CD14-positive monocyte (primary cell): ENCODE measurements at regions not wholly inside any gene's neighbourhood (a gene's known extent, or its start where the extent isn't known, plus 50 kb on each side); places are given as distances from the start of the nearest gene placed in this dataset.

Source experiments
- DNase-seq, 3 donors: peaks; one replicate each; pipeline ENCODE4 v3.0.0-alpha.2; 2011 to 2022
- H2AFZ ChIP-seq: 2 replicates; pipeline ENCODE4 v1.6.0; 2012; ENCODE audit warnings: mild to moderate bottlenecking, low read depth, low read length, inconsistent platforms; ENCODE audit not compliant: insufficient read depth, poor library complexity, severe bottlenecking
- H3K27ac ChIP-seq, 2 donors: 1 replicate in 1 of 2; 2 replicates in 1 of 2; pipeline ENCODE4 v1.5.1; 2012 to 2013; ENCODE audit warnings: low read length in 2 of 2, control low read depth in 1 of 2, inconsistent platforms in 1 of 2, low read depth in 1 of 2, mild to moderate bottlenecking in 1 of 2
- H3K27me3 ChIP-seq, 2 donors: one replicate each; pipeline versions ENCODE4 v1.6.0 to v1.6.1; 2011 to 2013; ENCODE audit warnings: low read length in 2 of 2; ENCODE audit not compliant: control insufficient read depth in 2 of 2, insufficient read depth in 2 of 2
- H3K36me3 ChIP-seq, 2 donors: replicated peaks in 1 of 2; 1 replicate in 1 of 2; 2 replicates in 1 of 2; pipeline versions ENCODE4 v1.5.1 to v1.6.1; 2012 to 2013; ENCODE audit warnings: low read length in 2 of 2, control low read depth in 1 of 2, inconsistent platforms in 1 of 2, mild to moderate bottlenecking in 1 of 2; ENCODE audit not compliant: insufficient read depth in 2 of 2, control insufficient read depth in 1 of 2
- H3K4me1 ChIP-seq, 2 donors: 1 replicate in 1 of 2; 2 replicates in 1 of 2; pipeline versions ENCODE4 v1.5.1 to v1.6.1; 2012 to 2013; ENCODE audit warnings: low read length in 2 of 2, control low read depth in 1 of 2, inconsistent platforms in 1 of 2, mild to moderate bottlenecking in 1 of 2, moderate library complexity in 1 of 2; ENCODE audit not compliant: insufficient read depth in 2 of 2, control insufficient read depth in 1 of 2
- H3K4me2 ChIP-seq: replicated peaks from 2 replicates; pipeline ENCODE3; 2012; ENCODE audit warnings: low read length, moderate library complexity, mild to moderate bottlenecking; ENCODE audit not compliant: poor library complexity, severe bottlenecking; ENCODE audit errors: extremely low read depth
- H3K4me3 ChIP-seq, 3 experiments: fragments of 200-600 bp in 1 of 3; sonication (generic) in 1 of 3; replicated peaks in 1 of 3; 1 replicate in 2 of 3; 2 replicates in 1 of 3; pipeline ENCODE4 v1.5.1; 2011 to 2013; ENCODE audit warnings: low read length in 3 of 3, mild to moderate bottlenecking in 3 of 3, control low read depth in 2 of 3, low read depth in 2 of 3, inconsistent platforms in 1 of 3, moderate library complexity in 1 of 3
- H3K79me2 ChIP-seq: 2 replicates; pipeline ENCODE4 v1.6.0; 2012; ENCODE audit warnings: mild to moderate bottlenecking, control low read depth, inconsistent platforms, low read length, moderate library complexity; ENCODE audit not compliant: insufficient read depth
- H3K9ac ChIP-seq: 2 replicates; pipeline ENCODE4 v1.6.0; 2017; ENCODE audit warnings: low read length, mild to moderate bottlenecking; ENCODE audit not compliant: insufficient read depth, poor library complexity, severe bottlenecking
- H3K9me3 ChIP-seq, 2 donors: replicated peaks in 1 of 2; 1 replicate in 1 of 2; 2 replicates in 1 of 2; pipeline versions ENCODE4 v1.5.1 to v1.6.1; 2012 to 2013; ENCODE audit warnings: low read length in 2 of 2, control low read depth in 1 of 2; ENCODE audit not compliant: control insufficient read depth in 1 of 2, insufficient read depth in 1 of 2
- H4K20me1 ChIP-seq: 2 replicates; pipeline ENCODE4 v1.6.0; 2012; ENCODE audit warnings: mild to moderate bottlenecking, low read length, control low read depth, moderate library complexity; ENCODE audit not compliant: insufficient read depth
- H3K27ac Mint-ChIP-seq, 7 donors: one replicate each; pipeline ENCODE4 v1.8.0; 2020; ENCODE audit warnings: mild to moderate bottlenecking in 7 of 7, mixed read lengths in 7 of 7, moderate library complexity in 6 of 7, inconsistent platforms in 2 of 7
- H3K27me3 Mint-ChIP-seq, 3 donors: one replicate each; pipeline ENCODE4 v1.8.0; 2021 to 2022; ENCODE audit warnings: low read depth in 3 of 3, mild to moderate bottlenecking in 3 of 3, mixed read lengths in 3 of 3, moderate library complexity in 3 of 3, inconsistent platforms in 1 of 3
- H3K36me3 Mint-ChIP-seq, 2 donors: one replicate each; pipeline ENCODE4 v1.8.0; 2020; ENCODE audit warnings: mixed read lengths in 2 of 2, inconsistent platforms in 1 of 2, mild to moderate bottlenecking in 1 of 2
- H3K4me1 Mint-ChIP-seq: one replicate; pipeline ENCODE4 v1.8.0; 2020; ENCODE audit warnings: mild to moderate bottlenecking, mixed read lengths
- H3K4me3 Mint-ChIP-seq, 2 donors: one replicate each; pipeline ENCODE4 v1.8.0; 2020; ENCODE audit warnings: mild to moderate bottlenecking in 2 of 2, mixed read lengths in 2 of 2, moderate library complexity in 1 of 2
- H3K9me3 Mint-ChIP-seq, 7 donors: one replicate each; pipeline ENCODE4 v1.8.0; 2020 to 2022; ENCODE audit warnings: mixed read lengths in 7 of 7, mild to moderate bottlenecking in 6 of 7, moderate library complexity in 6 of 7, inconsistent platforms in 2 of 7
- CTCF ChIP-seq: fragments of 200-600 bp; IDR thresholded peaks from one replicate; pipeline ENCODE4 v1.8.0; 2022; ENCODE audit warnings: antibody characterized with exemption, mild to moderate bottlenecking
- whole genome bisulfite sequencing: methylation state at CpG from one replicate; pipeline ENCODE4 v1.1.5; 2013; ENCODE audit warnings: missing lambda C conversion rate; ENCODE audit not compliant: insufficient coverage; 5-methylcytosine and 5-hydroxymethylcytosine counted together
- intact Hi-C, 2 donors: fragments of 100-400 bp; cut with micrococcal nuclease; formaldehyde crosslinking; loops; one replicate each; pipeline versions ENCODE4 v1.15.0 to v1.15.1; 2023

GRCh38 chr12:126905752-126906151, 1361.2 kb upstream of the TMEM132C start:
- no peak overlapping the region for H3K4me3 Mint-ChIP-seq
- H3K4me1 Mint-ChIP-seq, result no peaks in the 10 kb centered on the region
- intact Hi-C loops, result no loop called here
- H3K36me3 ChIP-seq, result no peaks in the 10 kb centered on the region
- H2AFZ ChIP-seq, result no peak overlapping the region
- no peaks in the 10 kb centered on the region for H3K4me1 ChIP-seq
- H3K27ac ChIP-seq, result no peak overlapping the region
- TF ChIP-seq CTCF, result no peak
- H3K27me3 ChIP-seq, result no peaks in the 10 kb centered on the region
- H3K9ac ChIP-seq, result no peak overlapping the region
- no peaks in the 10 kb centered on the region for H3K79me2 ChIP-seq
- H3K9me3 Mint-ChIP-seq, result peaks cover 0 to 7% (median 4%) of the 10 kb centered on the region in 7 donors
- H3K9me3 ChIP-seq, result no peaks in the 10 kb centered on the region
- no peaks in the 10 kb centered on the region for H4K20me1 ChIP-seq
- H3K36me3 Mint-ChIP-seq, result no peaks in the 10 kb centered on the region
- H3K27me3 Mint-ChIP-seq, result no peaks in the 10 kb centered on the region
- no peak overlapping the region for H3K4me2 ChIP-seq
- H3K27ac Mint-ChIP-seq, result no peak overlapping the region
- DNase-seq, result no peak
- 100% methylated on average over 2 of the region's 2 CpGs for WGBS
- H3K4me3 ChIP-seq, result no peak overlapping the region

- DNase-seq, result no peak
- Histone ChIP-seq H2AFZ (no peak overlapping the region), H3K27me3 (no peaks in the 10 kb centered on the region), H3K36me3 (no peaks in the 10 kb centered on the region), H3K79me2 (no peaks in the 10 kb centered on the region), H3K9ac (no peak overlapping the region), H3K27ac (no peak overlapping the region), H3K4me2 (no peak overlapping the region), H3K4me3 (no peak overlapping the region), H3K4me1 (no peaks in the 10 kb centered on the region), H4K20me1 (no peaks in the 10 kb centered on the region), H3K9me3 (peaks cover 0 to 2% of the 10 kb centered on the region in 2 donors)
- intact Hi-C loops, result no loop called here
- H3K9me3 Mint-ChIP-seq, result peaks cover 0 to 7% (median 4%) of the 10 kb centered on the region in 7 donors
- no peak overlapping the region for H3K4me3 Mint-ChIP-seq
- H3K27ac Mint-ChIP-seq, result no peak overlapping the region
- no peaks in the 10 kb centered on the region for H3K4me1 Mint-ChIP-seq
- no peak for TF ChIP-seq CTCF
- H3K27me3 Mint-ChIP-seq, result no peaks in the 10 kb centered on the region
- 90% methylated on average over 2 of the region's 6 CpGs for WGBS
- no peaks in the 10 kb centered on the region for H3K36me3 Mint-ChIP-seq
Observed at GRCh38 chr12:126907900-126908764, 1358.8 kb upstream of the TMEM132C start.
